Neural progenitor cell (in vitro differentiated cells): ENCODE measurements at regions not wholly inside any gene's neighbourhood (a gene's known extent, or its start where the extent isn't known, plus 50 kb on each side); places are given as distances from the start of the nearest gene placed in this dataset.

ENCODE experiments used
- DNase-seq: peaks from one replicate; pipeline ENCODE4 v3.0.0-alpha.2; 2016; ENCODE audit warnings: low spot score
- H2AFZ ChIP-seq: fragments of 200-600 bp; sonication (generic); replicated peaks from 2 replicates; pipeline ENCODE4 v1.6.1; 2016; ENCODE audit warnings: antibody characterized with exemption
- H3F3A ChIP-seq: fragments of 200-600 bp; sonication (generic); 2 replicates; pipeline ENCODE4 v1.6.1; 2016; ENCODE audit warnings: antibody characterized with exemption, low read depth
- H3K27ac ChIP-seq: fragments of 200-600 bp; sonication (generic); 2 replicates; pipeline ENCODE4 v1.5.1; 2016; ENCODE audit warnings: mild to moderate bottlenecking
- H3K27me3 ChIP-seq: fragments of 200-600 bp; sonication (generic); 2 replicates; pipeline ENCODE4 v1.6.1; 2016; ENCODE audit warnings: mild to moderate bottlenecking, moderate library complexity
- H3K36me3 ChIP-seq: fragments of 200-600 bp; sonication (generic); 2 replicates; pipeline ENCODE4 v1.5.1; 2016
- H3K4me1 ChIP-seq: fragments of 200-600 bp; sonication (generic); 2 replicates; pipeline ENCODE4 v1.6.1; 2016; ENCODE audit warnings: mixed run types
- H3K4me2 ChIP-seq: fragments of 200-600 bp; sonication (generic); 2 replicates; pipeline ENCODE4 v1.6.1; 2016
- H3K4me3 ChIP-seq: fragments of 200-600 bp; sonication (generic); 2 replicates; pipeline ENCODE4 v1.5.1; 2016
- H3K79me2 ChIP-seq: fragments of 200-600 bp; sonication (generic); 2 replicates; pipeline ENCODE4 v1.6.1; 2016; ENCODE audit warnings: low read depth
- H3K9ac ChIP-seq: fragments of 200-600 bp; sonication (generic); 2 replicates; pipeline ENCODE4 v1.6.1; 2016
- H3K9me3 ChIP-seq: fragments of 200-600 bp; sonication (generic); 2 replicates; pipeline ENCODE4 v1.5.1; 2016; ENCODE audit warnings: low read depth
- H4K20me1 ChIP-seq: fragments of 200-600 bp; sonication (generic); 2 replicates; pipeline ENCODE4 v1.6.1; 2016; ENCODE audit warnings: low read depth
- H3K27ac Mint-ChIP-seq: 3 replicates; pipeline ENCODE4 v1.8.0; 2021; ENCODE audit warnings: mixed read lengths
- H3K27me3 Mint-ChIP-seq: 2 replicates; pipeline ENCODE4 v1.8.0; 2022; ENCODE audit warnings: low read depth, mild to moderate bottlenecking, inconsistent platforms, moderate library complexity, mixed read lengths; ENCODE audit not compliant: insufficient read depth
- H3K36me3 Mint-ChIP-seq: 3 replicates; pipeline ENCODE4 v1.8.0; 2021; ENCODE audit warnings: mixed read lengths
- H3K4me1 Mint-ChIP-seq: 3 replicates; pipeline ENCODE4 v1.8.0; 2021; ENCODE audit warnings: mixed read lengths
- H3K4me3 Mint-ChIP-seq: 3 replicates; pipeline ENCODE4 v1.8.0; 2021; ENCODE audit warnings: mild to moderate bottlenecking, moderate library complexity, mixed read lengths
- H3K9me3 Mint-ChIP-seq: 3 replicates; pipeline ENCODE4 v1.8.0; 2020; ENCODE audit warnings: mixed read lengths
- CTCF ChIP-seq: fragments of 200-600 bp; sonication (generic); IDR thresholded peaks from 2 replicates; pipeline ENCODE4 v1.5.1; 2017; ENCODE audit warnings: antibody characterized with exemption, mild to moderate bottlenecking
- EZH2 ChIP-seq: fragments of 200-600 bp; sonication (generic); IDR thresholded peaks from 2 replicates; pipeline ENCODE4 v1.6.1; 2017; ENCODE audit warnings: antibody characterized with exemption, mild to moderate bottlenecking, moderate library complexity
- EZH2phosphoT487 ChIP-seq: fragments of 200-600 bp; sonication (generic); IDR thresholded peaks from 2 replicates; pipeline ENCODE4 v1.6.1; 2017; ENCODE audit warnings: antibody characterized with exemption

GRCh38 chr4:11876104-11876503 lies 447.4 kb upstream of the HS3ST1 start:
- H3K36me3 Mint-ChIP-seq: peaks cover 3% of the 10 kb centered on the region
- Histone ChIP-seq H3K9me3 (no peaks in the 10 kb centered on the region), H3K79me2 (no peaks in the 10 kb centered on the region), H4K20me1 (no peaks in the 10 kb centered on the region), H2AFZ (no peak overlapping the region), H3K4me2 (no peak overlapping the region), H3K4me3 (no peak overlapping the region), H3K9ac (no peak overlapping the region), H3K36me3 (no peaks in the 10 kb centered on the region), H3K27ac (no peak overlapping the region), H3K4me1 (no peaks in the 10 kb centered on the region), H3K27me3 (no peaks in the 10 kb centered on the region), H3F3A (no peaks in the 10 kb centered on the region)
- no peaks in the 10 kb centered on the region for H3K4me1 Mint-ChIP-seq
- no peaks in the 10 kb centered on the region for H3K27me3 Mint-ChIP-seq
- H3K27ac Mint-ChIP-seq: no peak overlapping the region
- TF ChIP-seq EZH2 (no peak), CTCF (no peak), EZH2phosphoT487 (no peak)
- peaks cover 16% of the 10 kb centered on the region for H3K9me3 Mint-ChIP-seq
- no peak for DNase-seq
- H3K4me3 Mint-ChIP-seq: no peak overlapping the region

GRCh38 chr4:11869191-11869870 lies 440.6 kb upstream of the HS3ST1 start:
- H3K27ac Mint-ChIP-seq: no peak overlapping the region

GRCh38 chr4:11866391-11866790 lies 437.7 kb upstream of the HS3ST1 start:
- Mint-ChIP-seq H3K4me3 (no peak overlapping the region), H3K9me3 (peaks cover 2% of the 10 kb centered on the region)

More at GRCh38 chr4:11869191-11869870, 440.6 kb upstream of the HS3ST1 start:
- Histone ChIP-seq H3K4me3 (no peak overlapping the region), H3K27ac (no peak overlapping the region), H3K9ac (no peak overlapping the region), H3K27me3 (no peaks in the 10 kb centered on the region), H3F3A (no peaks in the 10 kb centered on the region), H3K9me3 (no peaks in the 10 kb centered on the region), H3K4me1 (peaks cover 7% of the 10 kb centered on the region), H3K4me2 (no peak overlapping the region), H2AFZ (no peak overlapping the region), H3K79me2 (no peaks in the 10 kb centered on the region), H3K36me3 (no peaks in the 10 kb centered on the region), H4K20me1 (no peaks in the 10 kb centered on the region)
- Mint-ChIP-seq H3K4me1 (peaks cover 8% of the 10 kb centered on the region), H3K9me3 (no peaks in the 10 kb centered on the region), H3K36me3 (no peaks in the 10 kb centered on the region), H3K4me3 (no peak overlapping the region), H3K27me3 (no peaks in the 10 kb centered on the region)
- TF ChIP-seq EZH2 (no peak), CTCF (no peak), EZH2phosphoT487 (no peak)
- DNase-seq: peak; percentile 51

More at GRCh38 chr4:11866391-11866790, 437.7 kb upstream of the HS3ST1 start:
- no peaks in the 10 kb centered on the region for H4K20me1 ChIP-seq
- no peaks in the 10 kb centered on the region for H3K79me2 ChIP-seq
- no peak overlapping the region for H3K27ac Mint-ChIP-seq
- DNase-seq: no peak
- H3K4me3 ChIP-seq: no peak overlapping the region
- TF ChIP-seq EZH2 (no peak), EZH2phosphoT487 (no peak), CTCF (no peak)
- peaks cover 8% of the 10 kb centered on the region for H3K4me1 Mint-ChIP-seq
- no peak overlapping the region for H3K27ac ChIP-seq
- H3K27me3 Mint-ChIP-seq: peaks cover 6% of the 10 kb centered on the region
- no peaks in the 10 kb centered on the region for H3K27me3 ChIP-seq
- no peaks in the 10 kb centered on the region for H3K9me3 ChIP-seq
- no peaks in the 10 kb centered on the region for H3K36me3 ChIP-seq
- no peaks in the 10 kb centered on the region for H3K36me3 Mint-ChIP-seq
- H3K9ac ChIP-seq: no peak overlapping the region
- H3K4me1 ChIP-seq: peaks cover 7% of the 10 kb centered on the region
- no peak overlapping the region for H3K4me2 ChIP-seq
- H3F3A ChIP-seq: no peaks in the 10 kb centered on the region
- H2AFZ ChIP-seq: no peak overlapping the region
